Cerebellar cortex (tissue), 1 donor: ENCODE measurements at regions not wholly inside any gene's neighbourhood (a gene's known extent, or its start where the extent isn't known, plus 50 kb on each side); places are given as distances from the start of the nearest gene placed in this dataset.
"Not testable (repeated sequence)": the region's sequence is repeated elsewhere in the genome, so short reads cannot be mapped to it uniquely, and the experiment has no call there.

Experiments used
- DNase-seq: peaks from one replicate; pipeline ENCODE4 v3.0.0-alpha.2; 2015; ENCODE audit warnings: low spot score

GRCh38 chr14:85002846-85003245 lies 527.1 kb upstream of the FLRT2 start:
- DNase-seq: no peak

- DNase-seq: no peak
Observed at GRCh38 chr14:85003805-85004204, 526.1 kb upstream of the FLRT2 start.

- DNase-seq: no peak
Observed at GRCh38 chr14:85009506-85009905, 520.4 kb upstream of the FLRT2 start.

- no peak for DNase-seq
Observed at GRCh38 chr14:85010186-85010585, 519.8 kb upstream of the FLRT2 start.

- no peak for DNase-seq
Observed at GRCh38 chr14:85016496-85016895, 513.4 kb upstream of the FLRT2 start.

GRCh38 chr14:85023866-85024265 lies 506.1 kb upstream of the FLRT2 start:
- DNase-seq: not testable (repeated sequence)

- DNase-seq: no peak
Observed at GRCh38 chr14:85024931-85025330, 505.0 kb upstream of the FLRT2 start.

GRCh38 chr14:85027681-85028370 lies 502.1 kb upstream of the FLRT2 start:
- no peak for DNase-seq

GRCh38 chr14:85037411-85037810 lies 492.5 kb upstream of the FLRT2 start:
- no peak for DNase-seq

GRCh38 chr14:85038526-85039352 lies 491.2 kb upstream of the FLRT2 start:
- DNase-seq: no peak

GRCh38 chr14:85039353-85039626 lies 490.7 kb upstream of the FLRT2 start:
- no peak for DNase-seq

GRCh38 chr14:85040046-85040685 lies 489.8 kb upstream of the FLRT2 start:
- DNase-seq: no peak

- no peak for DNase-seq
Observed at GRCh38 chr14:85041618-85042017, 488.3 kb upstream of the FLRT2 start.

- DNase-seq: no peak
Observed at GRCh38 chr14:85042301-85042700, 487.6 kb upstream of the FLRT2 start.

- no peak for DNase-seq
Observed at GRCh38 chr14:85050180-85050579, 479.8 kb upstream of the FLRT2 start.

- no peak for DNase-seq
Observed at GRCh38 chr14:85052646-85053045, 477.3 kb upstream of the FLRT2 start.

- no peak for DNase-seq
Observed at GRCh38 chr14:85054178-85054577, 475.8 kb upstream of the FLRT2 start.

- DNase-seq: no peak
Observed at GRCh38 chr14:85056267-85056666, 473.7 kb upstream of the FLRT2 start.

- DNase-seq: no peak
Observed at GRCh38 chr14:85057221-85057620, 472.7 kb upstream of the FLRT2 start.

GRCh38 chr14:85058150-85058549 lies 471.8 kb upstream of the FLRT2 start:
- no peak for DNase-seq

GRCh38 chr14:85060121-85060520 lies 469.8 kb upstream of the FLRT2 start:
- no peak for DNase-seq

GRCh38 chr14:85061256-85061655 lies 468.7 kb upstream of the FLRT2 start:
- no peak for DNase-seq

GRCh38 chr14:85063747-85064146 lies 466.2 kb upstream of the FLRT2 start:
- DNase-seq: no peak
